GM23338 (cell line): ENCODE measurements at regions not wholly inside any gene's neighbourhood (a gene's known extent, or its start where the extent isn't known, plus 50 kb on each side); places are given as distances from the start of the nearest gene placed in this dataset.

Experiments used
- ATAC-seq: fragments of 200-7000 bp; cut with Tn5 transposase; 3 replicates; pipeline ENCODE4 v1.9.1; 2020
- DNase-seq: peaks from one replicate; pipeline ENCODE4 v3.0.0-alpha.2; 2015; ENCODE audit warnings: low spot score
- H2AFZ ChIP-seq: fragments of 200-600 bp; sonication (generic); 2 replicates; pipeline ENCODE4 v1.8.0; 2016; ENCODE audit warnings: antibody characterized with exemption, mild to moderate bottlenecking, moderate library complexity
- H3F3A ChIP-seq: fragments of 200-600 bp; sonication (generic); replicated peaks from 2 replicates; pipeline ENCODE4 v1.8.0; 2017; ENCODE audit warnings: antibody characterized with exemption, mixed run types, low read depth
- H3K27ac ChIP-seq: fragments of 200-600 bp; sonication (generic); 2 replicates; pipeline ENCODE4 v1.6.1; 2016; ENCODE audit warnings: low read depth
- H3K27me3 ChIP-seq: fragments of 200-600 bp; sonication (generic); 2 replicates; pipeline ENCODE4 v1.8.0; 2016; ENCODE audit warnings: mild to moderate bottlenecking, mixed run types, moderate library complexity; ENCODE audit not compliant: insufficient read depth
- H3K36me3 ChIP-seq: fragments of 200-600 bp; sonication (generic); 2 replicates; pipeline ENCODE4 v1.8.0; 2016; ENCODE audit warnings: mild to moderate bottlenecking; ENCODE audit not compliant: insufficient read depth
- H3K4me1 ChIP-seq: fragments of 200-600 bp; sonication (generic); 2 replicates; pipeline ENCODE4 v1.8.0; 2016; ENCODE audit warnings: mild to moderate bottlenecking, moderate library complexity; ENCODE audit not compliant: insufficient read depth
- H3K4me2 ChIP-seq: fragments of 200-600 bp; sonication (generic); 2 replicates; pipeline ENCODE4 v1.7.1; 2017; ENCODE audit warnings: mixed run types
- H3K4me3 ChIP-seq: fragments of 200-600 bp; sonication (generic); 2 replicates; pipeline ENCODE4 v1.6.1; 2016; ENCODE audit warnings: mixed run types
- H3K79me2 ChIP-seq: fragments of 200-600 bp; sonication (generic); replicated peaks from 2 replicates; pipeline ENCODE4 v1.8.0; 2017; ENCODE audit warnings: mild to moderate bottlenecking; ENCODE audit not compliant: insufficient read depth
- H3K9me2 ChIP-seq: fragments of 200-600 bp; sonication (generic); 2 replicates; pipeline ENCODE4 v1.8.0; 2017; ENCODE audit not compliant: insufficient read depth
- H4K20me1 ChIP-seq: fragments of 200-600 bp; sonication (generic); replicated peaks from 2 replicates; pipeline ENCODE4 v1.8.0; 2017; ENCODE audit warnings: mild to moderate bottlenecking; ENCODE audit not compliant: insufficient read depth
- H3K27ac Mint-ChIP-seq: 2 replicates; pipeline ENCODE4 v1.8.0; 2020; ENCODE audit warnings: inconsistent platforms, mild to moderate bottlenecking, moderate library complexity, mixed read lengths
- H3K27me3 Mint-ChIP-seq: 3 replicates; pipeline ENCODE4 v1.8.0; 2022; ENCODE audit warnings: low read depth, mild to moderate bottlenecking, moderate library complexity, mixed read lengths, inconsistent platforms; ENCODE audit not compliant: insufficient read depth, poor library complexity
- H3K36me3 Mint-ChIP-seq: 3 replicates; pipeline ENCODE4 v1.8.0; 2021; ENCODE audit warnings: low read depth, mild to moderate bottlenecking, inconsistent platforms, moderate library complexity, mixed read lengths
- H3K4me1 Mint-ChIP-seq: 3 replicates; pipeline ENCODE4 v1.8.0; 2020; ENCODE audit warnings: mild to moderate bottlenecking, inconsistent platforms, mixed read lengths
- H3K4me3 Mint-ChIP-seq: 3 replicates; pipeline ENCODE4 v1.8.0; 2021; ENCODE audit warnings: moderate library complexity, mild to moderate bottlenecking, inconsistent platforms, mixed read lengths
- H3K9me3 Mint-ChIP-seq: 3 replicates; pipeline ENCODE4 v1.8.0; 2020; ENCODE audit warnings: moderate library complexity, mild to moderate bottlenecking, inconsistent platforms, mixed read lengths
- CREB1 ChIP-seq: fragments of 250-450 bp; sonication (Bioruptor Pico); IDR thresholded peaks from 2 replicates; pipeline ENCODE4 v1.5.0; 2020; ENCODE audit warnings: low read depth, mild to moderate bottlenecking, moderate library complexity
- EZH2 ChIP-seq: fragments of 200-600 bp; sonication (generic); IDR thresholded peaks from one replicate; pipeline ENCODE4 v1.8.0; 2017; ENCODE audit warnings: antibody characterized with exemption, mild to moderate bottlenecking, low read depth; ENCODE audit not compliant: unreplicated experiment
- EZH2phosphoT487 ChIP-seq: fragments of 200-600 bp; sonication (generic); IDR thresholded peaks from one replicate; pipeline ENCODE4 v1.8.1; 2018; ENCODE audit warnings: antibody characterized with exemption; ENCODE audit not compliant: unreplicated experiment
- JUNB ChIP-seq: IDR thresholded peaks from one replicate; pipeline ENCODE4 v1.6.1; 2016; ENCODE audit warnings: antibody characterized with exemption; ENCODE audit not compliant: unreplicated experiment
- NANOG ChIP-seq: IDR thresholded peaks from 2 replicates; pipeline ENCODE4 v1.6.1; 2016; ENCODE audit warnings: antibody characterized with exemption, borderline replicate concordance
- POLR2AphosphoS5 ChIP-seq: IDR thresholded peaks from 2 replicates; pipeline ENCODE4 v1.6.1; 2016; ENCODE audit warnings: antibody characterized with exemption, low read depth
- STAT1 ChIP-seq: IDR thresholded peaks from one replicate; pipeline ENCODE4 v1.6.1; 2016; ENCODE audit warnings: antibody characterized with exemption; ENCODE audit not compliant: unreplicated experiment
- ZNF114 ChIP-seq: fragments of 250-450 bp; sonication (Bioruptor Pico); IDR thresholded peaks from 2 replicates; pipeline ENCODE4 v1.5.0; 2020; ENCODE audit warnings: mild to moderate bottlenecking, moderate library complexity
- ZNF331 ChIP-seq: fragments of 250-450 bp; sonication (Bioruptor Pico); IDR thresholded peaks from 2 replicates; pipeline ENCODE4 v1.5.0; 2020; ENCODE audit warnings: low read depth, mild to moderate bottlenecking, moderate library complexity
- TF ChIP-seq, protein P1 (sequence below): IDR thresholded peaks from one replicate; pipeline ENCODE4 v1.6.1; 2018; ENCODE audit warnings: antibody characterized with exemption; ENCODE audit not compliant: unreplicated experiment
- TF ChIP-seq, protein P2 (sequence below): fragments of 250-450 bp; sonication (Bioruptor Pico); IDR thresholded peaks from 2 replicates; pipeline ENCODE4 v1.5.0; 2020; ENCODE audit warnings: mild to moderate bottlenecking, moderate library complexity
- TF ChIP-seq, protein P3 (sequence below): IDR thresholded peaks from 2 replicates; pipeline ENCODE4 v1.6.1; 2016; ENCODE audit warnings: antibody characterized with exemption
- TF ChIP-seq, protein P4 (sequence below), 2 experiments: fragments of 200-600 bp in 1 of 2; sonication (generic) in 1 of 2; conservative IDR thresholded peaks; 2 replicates each; pipeline versions ENCODE4 v1.5.1 to v1.6.1; 2016 to 2017; ENCODE audit warnings: antibody characterized with exemption in 2 of 2, low read depth in 2 of 2, mild to moderate bottlenecking in 2 of 2, moderate library complexity in 1 of 2

DNA sequence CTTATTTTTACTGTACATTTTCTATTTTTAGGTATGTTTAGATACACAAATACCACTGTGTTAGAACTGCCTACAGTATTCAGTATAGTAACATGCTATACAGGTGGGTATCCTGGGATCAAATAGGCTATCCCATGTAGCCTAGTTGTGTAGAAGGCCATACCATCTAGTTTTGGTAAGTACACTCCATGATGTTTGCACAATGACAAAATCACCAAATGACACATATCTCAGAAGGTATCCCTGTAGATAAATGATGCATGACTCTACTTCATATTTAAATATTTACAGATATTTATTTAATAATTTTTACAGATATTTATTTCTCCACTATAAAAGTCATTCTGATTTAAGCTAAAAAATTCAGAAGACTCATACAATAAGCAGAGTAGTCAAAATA, 233.8 kb upstream of the OSR1 start:
- Histone ChIP-seq H3K36me3 (no peaks in the 10 kb centered on the region), H3K27me3 (no peaks in the 10 kb centered on the region), H3K27ac (no peak overlapping the region), H3K4me2 (no peak overlapping the region), H3K79me2 (no peaks in the 10 kb centered on the region), H3K4me1 (no peaks in the 10 kb centered on the region), H3K4me3 (no peak overlapping the region), H2AFZ (no peak overlapping the region), H3F3A (no peaks in the 10 kb centered on the region), H4K20me1 (no peaks in the 10 kb centered on the region), H3K9me2 (peaks cover 9% of the 10 kb centered on the region; the same call in 1 of the 2 replicates)
- H3K27me3 Mint-ChIP-seq = peaks cover 2% of the 10 kb centered on the region
- no peaks in the 10 kb centered on the region for H3K9me3 Mint-ChIP-seq
- no peaks in the 10 kb centered on the region for H3K36me3 Mint-ChIP-seq
- H3K4me1 Mint-ChIP-seq = peaks cover 6% of the 10 kb centered on the region; the same call in 1 of the 3 replicates
- ATAC-seq = no peak
- TF ChIP-seq CREB1 (CRISPR knock-in tag) (no peak), NANOG (no peak), POLR2AphosphoS5 (no peak), EZH2 (no peak), EZH2phosphoT487 (no peak), JUNB (no peak), ZNF331 (CRISPR knock-in tag) (no peak), STAT1 (no peak), ZNF114 (CRISPR knock-in tag) (no peak)
- TF ChIP-seq, protein P1, sequence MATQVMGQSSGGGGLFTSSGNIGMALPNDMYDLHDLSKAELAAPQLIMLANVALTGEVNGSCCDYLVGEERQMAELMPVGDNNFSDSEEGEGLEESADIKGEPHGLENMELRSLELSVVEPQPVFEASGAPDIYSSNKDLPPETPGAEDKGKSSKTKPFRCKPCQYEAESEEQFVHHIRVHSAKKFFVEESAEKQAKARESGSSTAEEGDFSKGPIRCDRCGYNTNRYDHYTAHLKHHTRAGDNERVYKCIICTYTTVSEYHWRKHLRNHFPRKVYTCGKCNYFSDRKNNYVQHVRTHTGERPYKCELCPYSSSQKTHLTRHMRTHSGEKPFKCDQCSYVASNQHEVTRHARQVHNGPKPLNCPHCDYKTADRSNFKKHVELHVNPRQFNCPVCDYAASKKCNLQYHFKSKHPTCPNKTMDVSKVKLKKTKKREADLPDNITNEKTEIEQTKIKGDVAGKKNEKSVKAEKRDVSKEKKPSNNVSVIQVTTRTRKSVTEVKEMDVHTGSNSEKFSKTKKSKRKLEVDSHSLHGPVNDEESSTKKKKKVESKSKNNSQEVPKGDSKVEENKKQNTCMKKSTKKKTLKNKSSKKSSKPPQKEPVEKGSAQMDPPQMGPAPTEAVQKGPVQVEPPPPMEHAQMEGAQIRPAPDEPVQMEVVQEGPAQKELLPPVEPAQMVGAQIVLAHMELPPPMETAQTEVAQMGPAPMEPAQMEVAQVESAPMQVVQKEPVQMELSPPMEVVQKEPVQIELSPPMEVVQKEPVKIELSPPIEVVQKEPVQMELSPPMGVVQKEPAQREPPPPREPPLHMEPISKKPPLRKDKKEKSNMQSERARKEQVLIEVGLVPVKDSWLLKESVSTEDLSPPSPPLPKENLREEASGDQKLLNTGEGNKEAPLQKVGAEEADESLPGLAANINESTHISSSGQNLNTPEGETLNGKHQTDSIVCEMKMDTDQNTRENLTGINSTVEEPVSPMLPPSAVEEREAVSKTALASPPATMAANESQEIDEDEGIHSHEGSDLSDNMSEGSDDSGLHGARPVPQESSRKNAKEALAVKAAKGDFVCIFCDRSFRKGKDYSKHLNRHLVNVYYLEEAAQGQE = no peak
- TF ChIP-seq, protein P2, sequence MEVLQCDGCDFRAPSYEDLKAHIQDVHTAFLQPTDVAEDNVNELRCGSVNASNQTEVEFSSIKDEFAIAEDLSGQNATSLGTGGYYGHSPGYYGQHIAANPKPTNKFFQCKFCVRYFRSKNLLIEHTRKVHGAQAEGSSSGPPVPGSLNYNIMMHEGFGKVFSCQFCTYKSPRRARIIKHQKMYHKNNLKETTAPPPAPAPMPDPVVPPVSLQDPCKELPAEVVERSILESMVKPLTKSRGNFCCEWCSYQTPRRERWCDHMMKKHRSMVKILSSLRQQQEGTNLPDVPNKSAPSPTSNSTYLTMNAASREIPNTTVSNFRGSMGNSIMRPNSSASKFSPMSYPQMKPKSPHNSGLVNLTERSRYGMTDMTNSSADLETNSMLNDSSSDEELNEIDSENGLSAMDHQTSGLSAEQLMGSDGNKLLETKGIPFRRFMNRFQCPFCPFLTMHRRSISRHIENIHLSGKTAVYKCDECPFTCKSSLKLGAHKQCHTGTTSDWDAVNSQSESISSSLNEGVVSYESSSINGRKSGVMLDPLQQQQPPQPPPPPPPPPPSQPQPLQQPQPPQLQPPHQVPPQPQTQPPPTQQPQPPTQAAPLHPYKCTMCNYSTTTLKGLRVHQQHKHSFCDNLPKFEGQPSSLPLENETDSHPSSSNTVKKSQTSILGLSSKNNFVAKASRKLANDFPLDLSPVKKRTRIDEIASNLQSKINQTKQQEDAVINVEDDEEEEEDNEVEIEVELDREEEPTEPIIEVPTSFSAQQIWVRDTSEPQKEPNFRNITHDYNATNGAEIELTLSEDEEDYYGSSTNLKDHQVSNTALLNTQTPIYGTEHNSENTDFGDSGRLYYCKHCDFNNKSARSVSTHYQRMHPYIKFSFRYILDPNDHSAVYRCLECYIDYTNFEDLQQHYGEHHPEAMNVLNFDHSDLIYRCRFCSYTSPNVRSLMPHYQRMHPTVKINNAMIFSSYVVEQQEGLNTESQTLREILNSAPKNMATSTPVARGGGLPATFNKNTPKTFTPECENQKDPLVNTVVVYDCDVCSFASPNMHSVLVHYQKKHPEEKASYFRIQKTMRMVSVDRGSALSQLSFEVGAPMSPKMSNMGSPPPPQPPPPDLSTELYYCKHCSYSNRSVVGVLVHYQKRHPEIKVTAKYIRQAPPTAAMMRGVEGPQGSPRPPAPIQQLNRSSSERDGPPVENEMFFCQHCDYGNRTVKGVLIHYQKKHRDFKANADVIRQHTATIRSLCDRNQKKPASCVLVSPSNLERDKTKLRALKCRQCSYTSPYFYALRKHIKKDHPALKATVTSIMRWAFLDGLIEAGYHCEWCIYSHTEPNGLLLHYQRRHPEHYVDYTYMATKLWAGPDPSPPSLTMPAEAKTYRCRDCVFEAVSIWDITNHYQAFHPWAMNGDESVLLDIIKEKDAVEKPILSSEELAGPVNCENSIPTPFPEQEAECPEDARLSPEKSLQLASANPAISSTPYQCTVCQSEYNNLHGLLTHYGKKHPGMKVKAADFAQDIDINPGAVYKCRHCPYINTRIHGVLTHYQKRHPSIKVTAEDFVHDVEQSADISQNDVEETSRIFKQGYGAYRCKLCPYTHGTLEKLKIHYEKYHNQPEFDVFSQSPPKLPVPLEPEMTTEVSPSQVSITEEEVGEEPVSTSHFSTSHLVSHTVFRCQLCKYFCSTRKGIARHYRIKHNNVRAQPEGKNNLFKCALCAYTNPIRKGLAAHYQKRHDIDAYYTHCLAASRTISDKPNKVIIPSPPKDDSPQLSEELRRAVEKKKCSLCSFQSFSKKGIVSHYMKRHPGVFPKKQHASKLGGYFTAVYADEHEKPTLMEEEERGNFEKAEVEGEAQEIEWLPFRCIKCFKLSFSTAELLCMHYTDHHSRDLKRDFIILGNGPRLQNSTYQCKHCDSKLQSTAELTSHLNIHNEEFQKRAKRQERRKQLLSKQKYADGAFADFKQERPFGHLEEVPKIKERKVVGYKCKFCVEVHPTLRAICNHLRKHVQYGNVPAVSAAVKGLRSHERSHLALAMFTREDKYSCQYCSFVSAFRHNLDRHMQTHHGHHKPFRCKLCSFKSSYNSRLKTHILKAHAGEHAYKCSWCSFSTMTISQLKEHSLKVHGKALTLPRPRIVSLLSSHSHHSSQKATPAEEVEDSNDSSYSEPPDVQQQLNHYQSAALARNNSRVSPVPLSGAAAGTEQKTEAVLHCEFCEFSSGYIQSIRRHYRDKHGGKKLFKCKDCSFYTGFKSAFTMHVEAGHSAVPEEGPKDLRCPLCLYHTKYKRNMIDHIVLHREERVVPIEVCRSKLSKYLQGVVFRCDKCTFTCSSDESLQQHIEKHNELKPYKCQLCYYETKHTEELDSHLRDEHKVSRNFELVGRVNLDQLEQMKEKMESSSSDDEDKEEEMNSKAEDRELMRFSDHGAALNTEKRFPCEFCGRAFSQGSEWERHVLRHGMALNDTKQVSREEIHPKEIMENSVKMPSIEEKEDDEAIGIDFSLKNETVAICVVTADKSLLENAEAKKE (CRISPR knock-in tag) = no peak
- TF ChIP-seq, protein P3, sequence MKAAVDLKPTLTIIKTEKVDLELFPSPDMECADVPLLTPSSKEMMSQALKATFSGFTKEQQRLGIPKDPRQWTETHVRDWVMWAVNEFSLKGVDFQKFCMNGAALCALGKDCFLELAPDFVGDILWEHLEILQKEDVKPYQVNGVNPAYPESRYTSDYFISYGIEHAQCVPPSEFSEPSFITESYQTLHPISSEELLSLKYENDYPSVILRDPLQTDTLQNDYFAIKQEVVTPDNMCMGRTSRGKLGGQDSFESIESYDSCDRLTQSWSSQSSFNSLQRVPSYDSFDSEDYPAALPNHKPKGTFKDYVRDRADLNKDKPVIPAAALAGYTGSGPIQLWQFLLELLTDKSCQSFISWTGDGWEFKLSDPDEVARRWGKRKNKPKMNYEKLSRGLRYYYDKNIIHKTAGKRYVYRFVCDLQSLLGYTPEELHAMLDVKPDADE = no peak
- TF ChIP-seq, protein P4, sequence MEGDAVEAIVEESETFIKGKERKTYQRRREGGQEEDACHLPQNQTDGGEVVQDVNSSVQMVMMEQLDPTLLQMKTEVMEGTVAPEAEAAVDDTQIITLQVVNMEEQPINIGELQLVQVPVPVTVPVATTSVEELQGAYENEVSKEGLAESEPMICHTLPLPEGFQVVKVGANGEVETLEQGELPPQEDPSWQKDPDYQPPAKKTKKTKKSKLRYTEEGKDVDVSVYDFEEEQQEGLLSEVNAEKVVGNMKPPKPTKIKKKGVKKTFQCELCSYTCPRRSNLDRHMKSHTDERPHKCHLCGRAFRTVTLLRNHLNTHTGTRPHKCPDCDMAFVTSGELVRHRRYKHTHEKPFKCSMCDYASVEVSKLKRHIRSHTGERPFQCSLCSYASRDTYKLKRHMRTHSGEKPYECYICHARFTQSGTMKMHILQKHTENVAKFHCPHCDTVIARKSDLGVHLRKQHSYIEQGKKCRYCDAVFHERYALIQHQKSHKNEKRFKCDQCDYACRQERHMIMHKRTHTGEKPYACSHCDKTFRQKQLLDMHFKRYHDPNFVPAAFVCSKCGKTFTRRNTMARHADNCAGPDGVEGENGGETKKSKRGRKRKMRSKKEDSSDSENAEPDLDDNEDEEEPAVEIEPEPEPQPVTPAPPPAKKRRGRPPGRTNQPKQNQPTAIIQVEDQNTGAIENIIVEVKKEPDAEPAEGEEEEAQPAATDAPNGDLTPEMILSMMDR (conservative IDR thresholded peaks at IDR 0.05; ENCODE audit: low read depth in 2 of 2) = no peak
- H3K27ac Mint-ChIP-seq = no peak overlapping the region
- DNase-seq = no peak
- H3K4me3 Mint-ChIP-seq = no peak overlapping the region
